ENCODE measurements at regions not wholly inside any gene's neighbourhood (a gene's known extent, or its start where the extent isn't known, plus 50 kb on each side); places are given as distances from the start of the nearest gene placed in this dataset.

- Mint-ChIP-seq H3K27ac (no peak overlapping the region), H3K36me3 (ENCODE audit: low read depth) (no peaks in the 10 kb centered on the region), H3K4me3 (no peak overlapping the region), H3K9me3 (no peaks in the 10 kb centered on the region), H3K4me1 (peaks cover 1% of the 10 kb centered on the region), H3K27me3 (peaks cover 2% of the 10 kb centered on the region)
- intact Hi-C loops (cut with micrococcal nuclease), result no loop called here
- TF ChIP-seq, protein P1, sequence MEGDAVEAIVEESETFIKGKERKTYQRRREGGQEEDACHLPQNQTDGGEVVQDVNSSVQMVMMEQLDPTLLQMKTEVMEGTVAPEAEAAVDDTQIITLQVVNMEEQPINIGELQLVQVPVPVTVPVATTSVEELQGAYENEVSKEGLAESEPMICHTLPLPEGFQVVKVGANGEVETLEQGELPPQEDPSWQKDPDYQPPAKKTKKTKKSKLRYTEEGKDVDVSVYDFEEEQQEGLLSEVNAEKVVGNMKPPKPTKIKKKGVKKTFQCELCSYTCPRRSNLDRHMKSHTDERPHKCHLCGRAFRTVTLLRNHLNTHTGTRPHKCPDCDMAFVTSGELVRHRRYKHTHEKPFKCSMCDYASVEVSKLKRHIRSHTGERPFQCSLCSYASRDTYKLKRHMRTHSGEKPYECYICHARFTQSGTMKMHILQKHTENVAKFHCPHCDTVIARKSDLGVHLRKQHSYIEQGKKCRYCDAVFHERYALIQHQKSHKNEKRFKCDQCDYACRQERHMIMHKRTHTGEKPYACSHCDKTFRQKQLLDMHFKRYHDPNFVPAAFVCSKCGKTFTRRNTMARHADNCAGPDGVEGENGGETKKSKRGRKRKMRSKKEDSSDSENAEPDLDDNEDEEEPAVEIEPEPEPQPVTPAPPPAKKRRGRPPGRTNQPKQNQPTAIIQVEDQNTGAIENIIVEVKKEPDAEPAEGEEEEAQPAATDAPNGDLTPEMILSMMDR (IDR thresholded peaks at IDR 0.05), result no peak
- DNase-seq (no peak), ATAC-seq (ENCODE audit: low read depth) (no peak)
- CTCF ChIA-PET, result no interaction called here
- POLR2A ChIA-PET, result no interaction called here
Measured at GRCh38 chrX:39777623-39778025, 320.1 kb downstream of the BCOR start.

GRCh38 chrX:39779952-39780783 is 317.6 kb downstream of the BCOR start:
- H3K27ac Mint-ChIP-seq, result no peak overlapping the region
- POLR2A ChIA-PET, result no interaction called here

DNA sequence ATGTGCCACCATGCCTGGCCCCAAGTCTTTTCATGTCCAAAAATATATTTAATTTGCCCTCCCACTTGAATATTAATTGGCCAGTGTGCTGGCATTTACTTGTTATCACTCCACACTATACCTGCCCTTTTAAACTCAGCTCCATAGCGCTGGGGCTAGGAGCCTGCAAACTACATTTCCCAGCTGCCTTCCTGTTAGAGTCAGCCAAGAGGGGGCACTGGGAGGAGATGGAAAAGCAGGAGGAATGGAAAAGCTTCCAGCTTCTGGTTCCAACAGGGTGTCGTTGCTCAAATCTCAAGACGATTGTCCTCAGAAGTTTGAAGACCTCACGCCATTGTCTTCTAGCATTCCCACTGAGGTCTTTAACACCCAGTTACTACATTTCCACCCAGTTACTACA is 315.5 kb downstream of the BCOR start:
- CTCF ChIA-PET, result no interaction called here
- no peak for DNase-seq
- TF ChIP-seq, protein P1 (IDR thresholded peaks at IDR 0.05), result no peak

More at GRCh38 chrX:39779952-39780783, 317.6 kb downstream of the BCOR start:
- no peaks in the 10 kb centered on the region for H3K36me3 Mint-ChIP-seq (ENCODE audit: low read depth)
- intact Hi-C loops (cut with micrococcal nuclease), result no loop called here
- DNase-seq (no peak), ATAC-seq (ENCODE audit: low read depth) (no peak)
- H3K4me1 Mint-ChIP-seq, result no peaks in the 10 kb centered on the region
- no peaks in the 10 kb centered on the region for H3K27me3 Mint-ChIP-seq
- CTCF ChIA-PET, result no interaction called here
- H3K4me3 Mint-ChIP-seq, result no peak overlapping the region
- TF ChIP-seq, protein P1 (IDR thresholded peaks at IDR 0.05), result no peak
- no peaks in the 10 kb centered on the region for H3K9me3 Mint-ChIP-seq

DNA sequence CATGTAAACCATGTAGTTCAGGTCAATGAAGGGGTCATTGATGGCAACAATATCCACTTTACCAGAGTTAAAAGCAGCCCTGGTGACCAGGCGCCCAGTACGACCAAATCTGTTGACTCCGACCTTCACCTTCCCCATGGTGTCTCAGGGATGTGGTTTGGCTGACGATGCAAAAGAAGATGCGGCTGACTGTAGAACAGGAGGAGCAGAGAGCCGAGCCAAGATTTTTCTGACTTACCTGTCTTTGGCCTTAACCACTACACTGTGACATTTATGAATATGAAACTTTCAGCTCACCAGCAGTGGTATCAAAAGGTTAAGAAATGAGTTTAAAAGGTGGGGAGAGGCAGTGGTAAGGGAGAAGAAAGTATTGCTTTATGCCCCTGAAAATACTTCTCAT is 309.8 kb downstream of the BCOR start:
- ChIA-PET CTCF (no interaction called here), POLR2A (no interaction called here)
- Mint-ChIP-seq H3K4me1 (no peaks in the 10 kb centered on the region), H3K4me3 (no peak overlapping the region), H3K9me3 (no peaks in the 10 kb centered on the region), H3K36me3 (ENCODE audit: low read depth) (no peaks in the 10 kb centered on the region), H3K27me3 (no peaks in the 10 kb centered on the region), H3K27ac (no peak overlapping the region)
- intact Hi-C loops (cut with micrococcal nuclease), result no loop called here
- TF ChIP-seq, protein P1 (IDR thresholded peaks at IDR 0.05), result no peak
- ATAC-seq (ENCODE audit: low read depth) (no peak), DNase-seq (no peak)

More for the DNA sequence above, 315.5 kb downstream of the BCOR start:
- intact Hi-C loops (cut with micrococcal nuclease), result no loop called here
- no peaks in the 10 kb centered on the region for H3K36me3 Mint-ChIP-seq (ENCODE audit: low read depth)
- POLR2A ChIA-PET, result no interaction called here
- no peaks in the 10 kb centered on the region for H3K4me1 Mint-ChIP-seq
- no peaks in the 10 kb centered on the region for H3K27me3 Mint-ChIP-seq
- no peaks in the 10 kb centered on the region for H3K9me3 Mint-ChIP-seq
- no peak overlapping the region for H3K4me3 Mint-ChIP-seq
- H3K27ac Mint-ChIP-seq, result no peak overlapping the region
- ATAC-seq (ENCODE audit: low read depth), result no peak

DNA sequence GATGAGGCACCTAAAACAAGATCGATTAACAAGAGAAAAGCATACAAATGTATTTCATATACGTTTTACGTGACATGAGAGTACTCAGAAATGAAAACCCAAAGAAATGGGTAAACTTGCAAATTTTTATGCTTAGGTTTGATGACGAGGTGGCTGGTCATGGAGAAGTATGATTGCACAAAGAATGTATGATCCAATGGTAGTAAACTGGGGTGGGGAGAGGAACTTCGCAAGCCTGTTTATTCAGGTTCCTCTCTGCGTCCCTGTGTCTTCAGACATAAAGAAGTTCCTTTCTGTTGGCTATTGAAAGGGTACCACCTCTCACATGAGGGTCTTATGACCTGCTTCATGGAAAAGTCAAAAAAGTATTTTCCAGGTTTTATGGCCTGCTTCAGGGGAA is 309.2 kb downstream of the BCOR start:
- Mint-ChIP-seq H3K4me1 (no peaks in the 10 kb centered on the region), H3K36me3 (ENCODE audit: low read depth) (no peaks in the 10 kb centered on the region), H3K9me3 (no peaks in the 10 kb centered on the region), H3K4me3 (no peak overlapping the region), H3K27ac (no peak overlapping the region), H3K27me3 (no peaks in the 10 kb centered on the region)
- CTCF ChIA-PET, result no interaction called here
- intact Hi-C loops (cut with micrococcal nuclease), result no loop called here
- DNase-seq (no peak), ATAC-seq (ENCODE audit: low read depth) (no peak)
- TF ChIP-seq, protein P1 (IDR thresholded peaks at IDR 0.05), result no peak
- POLR2A ChIA-PET, result no interaction called here
